GM12864 (cell line): ENCODE measurements at regions not wholly inside any gene's neighbourhood (a gene's known extent, or its start where the extent isn't known, plus 50 kb on each side); places are given as distances from the start of the nearest gene placed in this dataset.

Experiments used
- DNase-seq: peaks from one replicate; pipeline ENCODE4 v3.0.0-alpha.2; 2011; ENCODE audit warnings: low read depth
- H3K4me3 ChIP-seq: 2 replicates; pipeline ENCODE4 v1.5.1; 2011; ENCODE audit warnings: mild to moderate bottlenecking, low read depth, low read length, control low read depth
- TF ChIP-seq, protein P1 (sequence below): IDR thresholded peaks from 2 replicates; pipeline ENCODE4 v1.5.1; 2011; ENCODE audit warnings: low read depth, mild to moderate bottlenecking, moderate library complexity, low read length, control low read depth, inconsistent platforms; ENCODE audit errors: missing control alignments

DNA sequence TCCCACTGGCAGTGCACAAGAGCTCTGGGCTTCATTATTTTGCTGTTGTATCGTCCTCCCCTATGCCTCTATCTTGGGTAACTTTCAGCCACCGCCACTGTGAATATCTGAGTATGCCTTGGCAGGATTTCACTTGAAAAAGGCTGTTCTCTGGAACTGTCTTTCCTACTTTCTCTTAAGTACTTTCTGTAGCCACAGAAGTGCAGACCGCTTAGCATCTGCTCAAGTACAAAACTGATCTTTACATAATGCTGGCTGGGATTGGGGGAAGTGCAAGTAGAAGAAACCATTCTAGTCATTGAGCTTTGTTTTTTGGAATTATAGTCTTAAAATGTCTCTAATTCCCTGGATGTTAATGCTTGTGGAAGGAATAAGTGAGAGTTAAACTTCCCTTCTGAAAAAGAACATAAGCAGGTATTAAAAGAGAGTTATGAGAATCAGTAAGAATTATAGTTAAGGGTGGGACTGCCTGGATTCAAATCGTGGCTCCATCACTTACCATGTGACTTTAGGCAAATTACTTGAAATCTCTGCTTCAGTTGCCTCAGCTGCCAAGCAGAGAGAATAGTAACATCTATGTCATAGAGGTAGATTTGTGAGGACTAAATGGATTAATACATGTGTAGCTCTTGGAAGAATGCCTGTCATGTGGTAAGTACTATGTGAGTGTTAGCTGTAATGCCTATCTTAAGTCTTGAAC lies 77.5 kb downstream of the MID1IP1 start:
- TF ChIP-seq, protein P1, sequence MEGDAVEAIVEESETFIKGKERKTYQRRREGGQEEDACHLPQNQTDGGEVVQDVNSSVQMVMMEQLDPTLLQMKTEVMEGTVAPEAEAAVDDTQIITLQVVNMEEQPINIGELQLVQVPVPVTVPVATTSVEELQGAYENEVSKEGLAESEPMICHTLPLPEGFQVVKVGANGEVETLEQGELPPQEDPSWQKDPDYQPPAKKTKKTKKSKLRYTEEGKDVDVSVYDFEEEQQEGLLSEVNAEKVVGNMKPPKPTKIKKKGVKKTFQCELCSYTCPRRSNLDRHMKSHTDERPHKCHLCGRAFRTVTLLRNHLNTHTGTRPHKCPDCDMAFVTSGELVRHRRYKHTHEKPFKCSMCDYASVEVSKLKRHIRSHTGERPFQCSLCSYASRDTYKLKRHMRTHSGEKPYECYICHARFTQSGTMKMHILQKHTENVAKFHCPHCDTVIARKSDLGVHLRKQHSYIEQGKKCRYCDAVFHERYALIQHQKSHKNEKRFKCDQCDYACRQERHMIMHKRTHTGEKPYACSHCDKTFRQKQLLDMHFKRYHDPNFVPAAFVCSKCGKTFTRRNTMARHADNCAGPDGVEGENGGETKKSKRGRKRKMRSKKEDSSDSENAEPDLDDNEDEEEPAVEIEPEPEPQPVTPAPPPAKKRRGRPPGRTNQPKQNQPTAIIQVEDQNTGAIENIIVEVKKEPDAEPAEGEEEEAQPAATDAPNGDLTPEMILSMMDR, result no peak
- H3K4me3 ChIP-seq, result no peak overlapping the region
- DNase-seq, result no peak

DNA sequence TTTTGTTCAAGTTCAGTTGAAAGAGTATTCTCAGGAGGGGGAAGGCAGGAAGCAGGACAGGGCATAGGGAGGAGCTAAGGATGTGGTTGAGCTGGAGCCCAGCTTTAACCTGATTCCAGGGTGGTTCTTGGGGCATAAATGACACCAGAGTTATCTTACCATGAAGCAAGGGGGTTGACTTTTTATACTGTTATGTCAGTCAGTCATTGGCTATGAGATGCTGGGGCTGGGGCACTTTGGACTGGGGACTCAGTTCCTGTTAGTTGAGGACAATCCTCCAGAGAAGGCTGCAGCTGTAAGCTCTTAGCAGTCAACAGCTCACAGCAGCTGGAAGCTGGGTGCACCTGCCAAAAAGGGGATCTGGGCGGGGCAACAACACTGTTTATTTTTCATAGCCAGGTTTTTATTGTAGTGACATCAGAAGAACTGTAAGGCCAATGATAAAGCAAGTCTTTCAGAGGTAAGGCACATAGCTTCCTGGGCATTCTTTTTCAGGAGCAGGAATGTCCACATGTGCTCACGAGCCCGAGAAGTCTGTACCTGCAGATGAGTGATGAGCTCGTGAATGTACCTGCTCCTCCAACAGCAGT lies 78.5 kb downstream of the MID1IP1 start:
- no peak overlapping the region for H3K4me3 ChIP-seq
- TF ChIP-seq, protein P1, result no peak
- no peak for DNase-seq

DNA sequence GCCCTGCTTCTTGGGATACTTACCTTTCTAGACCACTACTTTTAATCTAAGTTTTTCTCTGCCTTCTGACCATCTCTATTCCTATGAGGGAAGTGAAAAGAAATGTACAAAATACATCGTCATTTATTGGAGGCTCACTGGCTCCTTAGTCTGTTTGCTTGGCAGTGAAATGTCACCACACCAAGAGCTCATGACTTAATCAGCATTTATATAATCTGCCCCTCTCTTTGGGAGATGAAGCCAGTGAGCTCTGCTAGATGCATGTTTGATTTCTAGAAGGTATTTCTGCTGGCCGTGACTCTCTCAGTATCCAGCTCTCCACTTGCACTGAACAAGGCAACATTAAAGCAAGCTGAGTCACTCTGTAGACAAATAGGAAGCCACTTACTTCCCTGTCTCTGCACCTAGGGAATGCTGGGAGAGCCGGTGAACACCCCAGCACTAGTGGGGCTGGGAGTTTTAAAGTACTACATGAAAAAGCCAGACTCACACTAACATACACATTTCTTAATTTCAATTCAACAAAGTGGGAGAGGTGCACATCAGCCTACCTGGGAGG lies 79.1 kb downstream of the MID1IP1 start:
- H3K4me3 ChIP-seq, result no peak overlapping the region
- no peak for DNase-seq
- TF ChIP-seq, protein P1, result no peak

DNA sequence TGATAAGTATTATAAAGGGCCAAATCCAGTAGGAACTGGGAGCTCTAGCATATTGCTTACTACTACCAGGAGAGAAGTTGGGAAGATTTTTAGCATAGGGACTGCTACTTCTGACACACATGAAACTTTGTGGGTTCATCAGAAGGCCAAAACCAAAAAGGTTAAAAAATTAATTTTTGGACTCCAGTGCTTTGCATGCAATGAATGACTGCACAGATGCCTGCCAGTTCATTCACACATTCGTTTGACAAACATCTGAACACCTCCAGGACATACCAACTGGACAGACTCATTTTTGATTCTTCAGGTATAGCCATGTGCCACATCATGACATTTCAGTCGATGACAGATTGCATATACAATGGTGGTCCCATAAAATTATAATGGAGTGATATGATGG lies 79.8 kb downstream of the MID1IP1 start:
- no peak overlapping the region for H3K4me3 ChIP-seq
- TF ChIP-seq, protein P1, result no peak
- DNase-seq, result no peak

DNA sequence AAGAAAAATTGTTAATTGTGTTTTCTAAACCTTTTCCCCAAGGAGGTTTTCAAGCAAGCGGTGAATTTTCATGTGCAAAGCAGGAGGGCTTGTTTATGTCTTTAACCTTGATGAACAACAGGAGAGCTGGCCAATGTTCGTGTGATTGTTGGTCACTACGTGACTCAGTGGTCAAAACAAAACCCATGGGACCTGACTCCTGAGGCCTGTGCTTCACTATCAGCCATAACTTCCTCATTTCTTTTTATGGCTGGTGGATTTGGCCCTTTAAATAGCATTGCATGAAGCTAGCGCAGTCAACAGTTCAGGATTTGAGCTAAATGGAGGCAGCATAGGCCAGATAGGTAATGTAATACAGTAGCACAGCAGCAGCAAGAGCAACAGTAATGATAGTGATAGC lies 80.5 kb downstream of the MID1IP1 start:
- no peak for DNase-seq
- H3K4me3 ChIP-seq, result no peak overlapping the region
- TF ChIP-seq, protein P1, result no peak

DNA sequence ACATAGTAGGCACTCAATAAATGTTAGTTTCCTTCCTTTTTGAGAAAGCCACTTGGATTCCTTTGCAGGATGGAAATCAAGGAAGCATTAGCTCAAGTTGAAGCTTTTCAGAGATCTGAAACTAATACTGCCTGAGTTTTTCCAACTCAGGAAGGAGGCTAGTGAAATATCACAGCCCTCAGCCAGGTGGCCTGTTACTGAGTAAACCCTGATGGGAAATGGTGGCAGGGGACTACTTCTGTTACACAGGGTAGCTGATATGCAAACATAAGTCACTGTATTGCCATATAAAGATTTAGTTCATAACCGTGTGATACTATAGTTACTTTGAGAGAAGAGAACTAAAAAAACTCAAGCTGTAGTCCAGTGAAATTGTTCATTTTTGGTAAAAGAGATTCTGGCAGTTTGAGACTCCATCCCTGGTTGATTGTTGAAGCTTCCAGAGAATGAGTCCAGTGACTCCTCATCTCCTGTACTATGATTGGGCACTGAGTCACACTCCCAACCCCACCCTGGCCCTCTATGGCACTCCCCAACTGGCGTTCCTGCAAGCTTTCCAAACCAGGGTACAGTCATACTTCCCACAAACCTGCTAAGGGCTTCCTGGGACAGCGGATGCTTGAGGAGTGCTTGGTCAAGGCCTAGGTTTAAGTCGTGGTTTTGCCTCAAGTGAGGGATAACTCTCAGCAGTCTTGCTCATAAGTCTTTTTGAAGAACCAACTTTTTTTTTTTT lies 81.8 kb downstream of the MID1IP1 start:
- no peak overlapping the region for H3K4me3 ChIP-seq
- TF ChIP-seq, protein P1, result no peak
- no peak for DNase-seq
